Fibroblast of peridontal ligament (primary cell): ENCODE measurements at regions not wholly inside any gene's neighbourhood (a gene's known extent, or its start where the extent isn't known, plus 50 kb on each side); places are given as distances from the start of the nearest gene placed in this dataset.

Source experiments
- DNase-seq: peaks from one replicate; pipeline ENCODE4 v3.0.0-alpha.2; 2010; ENCODE audit errors: extremely low read depth

DNA sequence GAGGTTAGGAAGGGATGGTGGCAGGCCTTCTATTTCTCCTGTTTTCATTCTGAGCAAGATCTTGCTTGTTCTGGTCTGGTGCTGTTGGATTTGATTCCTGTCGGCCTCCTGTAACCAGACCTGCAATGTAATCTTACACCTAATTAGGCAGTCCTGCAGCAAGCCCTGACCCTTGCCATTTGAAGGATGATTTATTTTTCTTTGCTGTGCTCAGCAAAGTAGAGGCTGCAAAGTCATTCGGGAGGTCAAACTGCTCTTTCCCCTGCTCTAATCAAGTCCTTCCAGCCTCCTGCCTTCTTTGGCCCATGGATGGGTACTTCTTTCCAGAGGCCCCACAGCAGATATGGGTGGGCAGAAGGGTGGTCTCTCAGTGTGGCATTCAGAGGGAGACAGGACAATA, 417.7 kb upstream of the USP24 start:
- peak; percentile 45 for DNase-seq

DNA sequence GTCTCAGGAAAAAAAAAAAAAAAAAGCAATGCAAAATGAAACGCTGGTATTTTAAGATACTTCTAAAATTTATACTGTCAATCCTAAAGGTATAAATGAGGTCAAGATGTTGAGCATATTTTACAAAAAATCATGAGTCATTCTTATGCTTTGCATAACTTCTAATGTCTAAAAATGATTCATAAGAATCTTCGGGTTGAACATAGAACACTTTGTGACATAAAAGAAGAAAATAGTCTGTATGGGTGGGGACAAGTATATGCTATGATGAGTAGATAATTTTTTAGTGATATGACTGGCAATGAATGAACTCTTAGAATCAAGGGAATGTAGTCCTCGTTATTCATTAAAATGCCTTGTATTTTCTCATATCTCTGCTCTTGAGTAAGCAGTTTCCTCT, 416.9 kb upstream of the USP24 start:
- peak; percentile 84 for DNase-seq

DNA sequence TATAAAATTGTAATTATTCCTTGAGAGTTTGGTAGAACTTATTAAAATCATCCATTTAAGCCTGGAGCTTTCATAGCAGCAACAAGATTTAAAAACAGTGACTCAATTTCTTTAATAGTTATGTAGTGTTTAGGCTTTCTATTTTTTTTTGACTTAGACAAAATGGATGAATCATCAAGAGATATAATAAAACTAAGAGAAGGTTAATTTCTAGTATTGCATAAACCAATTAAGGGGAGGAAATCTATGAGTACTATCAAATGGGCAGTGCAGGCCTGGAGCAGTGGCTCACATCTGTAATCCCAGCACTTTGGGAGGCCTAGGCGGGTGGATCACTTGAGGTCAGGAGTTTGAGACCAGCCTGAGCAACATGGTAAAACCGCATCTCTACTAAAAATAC, 416.3 kb upstream of the USP24 start:
- peak; percentile 55 for DNase-seq

DNA sequence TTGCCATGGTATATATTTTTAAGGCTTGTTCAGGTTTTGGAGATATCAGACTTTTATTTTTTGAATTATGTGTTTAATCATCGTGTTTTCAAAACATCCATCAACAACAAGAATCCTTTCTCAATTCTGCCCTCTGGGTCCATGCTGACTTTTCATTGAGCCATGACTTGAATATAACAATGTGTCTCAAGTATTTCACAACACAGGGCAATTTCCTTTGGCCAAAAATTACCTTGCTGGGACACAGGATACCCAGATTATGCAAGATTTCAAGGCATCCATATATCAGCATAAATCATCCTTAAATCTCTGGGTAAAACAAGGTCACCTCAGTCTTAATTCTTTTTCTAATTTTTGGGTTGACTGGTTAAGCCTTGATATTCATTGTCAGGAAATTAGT, 411.2 kb upstream of the USP24 start:
- peak; percentile 29 for DNase-seq

DNA sequence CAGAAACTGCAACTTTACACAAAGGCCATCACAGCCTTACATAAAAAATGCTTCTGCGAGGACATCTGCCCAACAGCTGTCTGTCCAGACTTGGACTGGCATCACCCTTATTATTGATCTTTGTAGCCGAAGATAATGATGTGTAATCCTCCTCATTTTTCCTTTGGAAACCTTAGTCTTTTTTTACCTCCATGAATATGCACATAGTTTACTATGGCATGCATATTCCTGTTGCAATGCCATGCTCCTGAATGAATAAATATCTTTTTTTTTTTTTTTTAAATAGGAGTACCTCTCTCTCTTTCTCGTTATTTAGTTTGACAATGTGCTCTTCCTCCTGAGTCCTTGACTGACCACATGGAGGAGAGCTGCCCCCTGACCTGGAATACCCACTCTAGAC, 409.6 kb upstream of the USP24 start:
- DNase-seq = no peak

DNA sequence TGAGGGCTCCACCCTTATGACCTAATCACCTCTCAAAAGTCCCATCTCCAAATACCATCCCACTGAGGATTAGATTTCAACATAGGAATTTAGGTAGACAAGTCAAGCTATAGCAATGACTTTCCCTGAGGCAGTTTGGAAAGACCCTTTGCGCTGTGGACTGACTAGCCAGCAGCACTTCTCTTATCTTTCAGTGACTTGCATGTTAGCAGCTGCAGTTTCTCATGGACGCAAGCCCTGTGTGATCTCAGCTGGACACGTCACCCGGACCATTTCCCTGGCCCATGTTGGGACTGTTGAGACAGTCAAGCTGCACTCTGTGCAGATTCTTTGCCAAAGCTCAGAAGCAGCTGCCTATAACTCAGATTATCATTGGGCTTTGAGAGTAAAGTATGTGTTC, 408.1 kb upstream of the USP24 start:
- no peak for DNase-seq

DNA sequence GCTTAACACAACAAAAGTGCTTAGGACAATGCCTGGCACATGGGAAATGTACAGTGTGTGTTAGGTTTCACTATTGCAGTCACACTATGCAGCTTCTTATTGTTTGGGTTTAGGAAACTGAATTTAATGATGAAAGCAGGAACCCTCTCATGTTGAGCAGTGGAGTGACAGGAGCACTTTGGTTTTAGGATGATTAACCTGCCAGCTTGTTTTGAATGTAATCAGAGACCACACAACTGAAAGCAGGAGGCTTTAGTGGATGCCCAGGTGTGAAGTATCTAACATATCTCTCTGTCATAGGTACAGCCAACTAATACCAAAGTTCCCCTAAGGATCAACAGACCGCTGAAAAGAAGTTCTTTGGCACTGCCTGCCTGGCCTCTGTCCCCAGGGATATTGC, 406.9 kb upstream of the USP24 start:
- DNase-seq = no peak

DNA sequence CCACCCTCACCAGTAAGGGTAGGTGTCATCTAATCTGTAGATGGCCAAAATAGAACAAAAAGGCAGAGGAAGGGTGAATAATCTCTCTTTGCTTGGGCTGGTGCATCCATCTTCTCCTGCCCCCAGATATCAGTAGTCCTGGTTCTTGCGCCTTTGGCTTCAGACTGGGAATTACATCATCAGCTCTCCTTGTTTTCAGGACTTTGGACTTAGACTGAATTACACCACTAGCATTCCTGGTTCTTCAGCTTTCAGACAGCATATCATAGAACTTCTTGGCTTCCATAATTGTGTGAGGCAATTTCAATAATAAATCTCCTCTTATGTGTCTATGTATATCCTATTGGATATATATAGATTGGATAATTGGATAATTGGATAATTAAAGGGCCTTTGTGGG, 403.0 kb upstream of the USP24 start:
- DNase-seq = no peak

DNA sequence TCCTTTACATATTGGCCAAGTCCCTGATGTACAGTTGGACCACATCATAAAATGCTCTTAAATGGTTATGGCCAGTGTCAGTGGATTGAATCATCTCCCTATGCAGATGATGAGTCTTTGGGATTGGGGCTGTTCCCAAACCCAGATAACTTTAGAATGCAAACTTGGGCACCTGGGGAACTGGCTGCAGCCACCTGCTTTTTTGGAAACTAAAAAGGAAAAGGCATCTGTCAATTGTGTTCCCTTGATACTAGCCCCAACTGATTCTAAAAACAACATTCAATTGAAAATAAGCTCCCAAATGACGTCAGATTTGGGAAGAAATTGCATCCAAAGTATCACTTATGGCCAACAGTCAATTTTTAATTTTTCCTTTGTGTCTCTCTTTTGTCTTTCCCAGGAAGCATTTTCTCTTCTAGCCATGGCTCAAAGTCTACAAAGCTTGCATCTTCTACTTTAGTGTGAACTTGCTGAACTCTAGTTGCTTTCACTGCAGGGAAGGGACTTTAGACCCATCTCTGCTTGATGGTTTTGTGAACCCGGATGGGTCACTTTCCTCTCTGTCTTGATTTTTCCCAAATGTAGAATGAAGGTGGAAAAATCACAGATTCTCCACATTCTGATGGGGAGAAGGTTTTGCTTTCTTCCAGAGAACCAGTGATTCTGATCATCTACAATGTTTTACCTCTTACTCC, 402.3 kb upstream of the USP24 start:
- DNase-seq = no peak

DNA sequence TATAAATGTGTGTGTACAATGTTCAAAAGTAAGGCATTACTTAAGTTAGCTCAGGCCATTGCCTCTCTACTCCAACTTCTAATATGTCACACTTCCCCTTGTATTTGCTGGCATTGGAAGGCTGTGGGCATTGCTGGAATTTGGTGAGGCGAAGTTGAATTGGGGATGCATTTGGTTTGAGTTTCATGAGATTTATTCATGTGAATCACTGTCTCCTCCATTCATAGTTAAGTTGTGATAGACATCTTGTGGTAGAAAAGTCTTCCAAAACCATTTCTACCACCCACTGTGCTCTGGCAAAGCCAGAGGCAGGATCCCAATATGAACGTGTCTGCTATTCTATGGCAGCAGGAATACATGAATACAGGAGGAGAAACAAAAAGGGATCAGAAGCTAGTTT, 397.8 kb upstream of the USP24 start:
- DNase-seq = peak; percentile 88

DNA sequence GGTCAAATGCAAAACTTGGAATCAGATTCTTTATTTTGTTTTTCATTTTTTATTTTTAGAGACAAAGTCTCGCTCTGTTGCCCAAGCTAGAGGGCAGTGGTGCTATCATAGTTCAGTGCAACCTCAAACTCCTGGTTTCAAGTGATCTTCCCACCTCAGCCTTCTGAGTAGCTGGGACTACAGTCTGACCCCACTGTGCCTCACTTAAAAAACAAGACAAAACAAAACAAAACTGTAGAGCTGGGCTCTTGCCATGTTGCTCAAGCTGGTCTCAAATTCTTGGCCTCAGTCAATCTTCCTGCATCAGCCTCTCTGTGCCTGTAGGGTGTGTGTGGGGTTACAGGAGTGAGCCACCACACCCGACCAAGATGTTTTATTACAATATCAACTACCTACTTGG, 396.0 kb upstream of the USP24 start:
- peak; percentile 73 for DNase-seq

DNA sequence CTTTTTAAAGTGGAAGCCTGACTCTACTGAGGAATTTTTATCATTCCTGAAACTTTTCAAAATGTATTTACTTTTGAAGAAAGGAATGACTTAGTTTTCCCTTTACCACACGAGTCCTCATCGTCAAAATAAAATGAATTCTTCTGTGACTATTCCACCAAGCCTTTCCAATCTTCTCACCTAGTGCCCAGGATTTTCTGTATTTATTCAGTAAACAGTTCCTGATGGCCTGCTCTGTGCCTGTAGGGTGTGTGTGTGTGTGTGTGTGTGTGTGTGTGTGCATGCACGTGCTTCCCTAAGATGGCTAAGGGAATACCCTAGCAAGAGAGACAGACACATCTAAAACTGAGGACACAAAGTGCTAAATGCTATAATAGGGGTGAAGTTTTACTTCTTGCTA, 395.0 kb upstream of the USP24 start:
- DNase-seq = peak; percentile 37

DNA sequence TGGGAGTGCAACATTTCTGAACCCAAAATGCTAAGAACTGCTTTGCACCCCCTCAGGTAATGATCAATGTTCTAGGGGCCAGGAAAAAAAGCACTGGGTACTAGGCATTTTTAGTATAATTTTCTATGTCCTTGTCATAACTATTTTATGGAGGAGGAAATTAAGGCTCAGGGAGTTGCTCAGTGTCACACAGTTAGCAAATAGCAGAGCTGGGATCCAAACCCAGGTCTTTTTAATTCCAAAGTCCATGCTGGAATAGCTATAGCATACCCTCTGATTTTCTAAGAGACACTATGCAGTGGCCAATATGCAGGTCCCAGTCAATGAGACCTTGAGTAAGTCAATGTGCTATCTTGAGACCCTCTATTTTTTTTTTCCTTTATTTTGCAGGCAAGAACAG, 394.5 kb upstream of the USP24 start:
- no peak for DNase-seq

DNA sequence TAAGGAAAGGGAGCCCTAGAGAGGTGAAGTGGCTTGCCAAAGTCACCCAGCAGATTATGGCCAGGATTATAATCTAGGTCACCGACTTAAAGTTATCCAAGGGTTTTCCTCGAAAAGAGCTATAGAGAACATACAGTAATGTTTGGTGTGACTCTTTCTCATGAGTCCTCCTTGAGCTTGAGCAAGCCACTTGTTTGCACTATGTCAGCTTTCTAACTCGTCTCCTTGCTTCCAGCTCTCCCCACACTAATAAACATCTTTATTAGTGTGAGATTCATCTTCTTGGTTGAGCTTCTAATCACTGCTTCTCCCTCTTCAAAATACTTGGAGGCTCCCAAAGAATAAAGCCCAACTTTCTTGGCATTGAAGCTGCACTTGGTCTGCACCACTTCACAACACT, 390.0 kb upstream of the USP24 start:
- no peak for DNase-seq

DNA sequence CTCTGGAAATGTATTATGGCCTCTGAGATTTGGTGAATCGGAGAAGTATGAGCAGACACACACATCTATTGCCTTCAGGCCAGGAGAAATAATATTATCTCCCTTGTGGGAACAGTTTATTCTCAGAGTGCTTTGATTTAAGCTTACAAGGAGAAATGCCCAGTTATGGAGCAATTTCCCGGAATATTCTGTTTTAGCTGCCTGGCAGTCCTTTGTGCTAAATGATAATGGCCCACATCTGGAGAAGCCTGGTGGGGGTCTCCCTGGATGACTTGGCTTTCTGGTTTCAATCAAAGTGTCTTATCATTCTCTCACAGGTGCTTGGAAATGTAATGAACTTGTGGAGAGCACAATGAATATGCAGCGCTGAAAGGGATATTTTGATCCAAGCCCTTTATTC, 389.6 kb upstream of the USP24 start:
- no peak for DNase-seq

DNA sequence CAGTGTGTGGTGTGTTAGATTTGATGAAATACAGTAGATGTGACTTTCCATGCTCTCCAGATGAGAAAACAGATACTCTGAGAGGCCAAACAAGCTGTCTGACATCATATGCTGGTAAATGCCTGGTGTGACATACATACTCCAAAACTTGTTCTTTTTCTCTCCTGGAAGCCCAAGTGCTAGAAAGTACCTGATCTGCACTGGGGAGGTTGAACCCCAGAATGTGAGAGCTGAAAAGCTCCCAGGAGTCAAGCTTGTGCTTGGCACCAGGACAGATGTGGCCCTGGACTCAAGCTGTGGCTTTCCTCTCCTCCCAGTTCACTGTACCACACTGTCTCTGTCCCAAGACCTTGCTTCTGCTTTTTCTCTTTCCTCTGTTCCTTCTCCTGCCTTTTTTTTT, 389.0 kb upstream of the USP24 start:
- no peak for DNase-seq

DNA sequence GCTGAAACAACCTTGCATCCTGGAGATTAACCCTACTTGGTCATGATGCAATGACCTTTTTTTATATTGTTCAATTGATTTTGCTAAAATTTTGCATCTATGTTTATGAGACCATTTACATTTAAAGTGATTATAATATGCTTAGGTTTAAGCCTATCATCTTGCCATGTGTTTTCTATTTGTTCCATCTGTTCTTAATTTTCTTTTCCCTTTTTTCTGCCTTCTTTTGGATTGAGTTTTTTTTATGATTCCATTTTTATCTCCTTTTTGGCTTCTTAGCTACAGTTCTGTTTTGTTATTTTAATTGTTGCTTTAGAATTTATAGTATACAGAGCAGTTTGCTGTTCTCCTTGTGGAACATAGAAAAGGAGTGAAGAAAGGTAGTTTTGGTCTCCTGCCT, 385.1 kb upstream of the USP24 start:
- DNase-seq = peak; percentile 81

DNA sequence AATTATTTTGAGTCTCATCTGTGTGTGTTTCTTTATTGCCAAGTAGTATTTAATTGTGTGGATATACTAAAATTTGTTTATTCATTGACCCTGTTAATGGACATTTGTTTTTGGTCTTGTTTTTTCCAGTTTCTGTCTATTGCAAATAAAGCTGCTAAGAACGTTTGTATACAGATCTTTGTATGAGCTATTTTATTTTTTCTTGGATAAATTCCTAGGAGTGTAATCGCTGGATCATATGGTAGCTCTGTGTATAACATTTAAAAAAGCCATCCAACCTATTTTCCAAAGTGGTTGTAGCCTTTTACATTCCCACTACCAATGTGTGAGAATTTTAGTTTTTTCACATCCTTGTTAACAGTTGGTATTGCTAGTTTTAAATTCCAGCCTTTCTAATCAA, 382.7 kb upstream of the USP24 start:
- no peak for DNase-seq

DNA sequence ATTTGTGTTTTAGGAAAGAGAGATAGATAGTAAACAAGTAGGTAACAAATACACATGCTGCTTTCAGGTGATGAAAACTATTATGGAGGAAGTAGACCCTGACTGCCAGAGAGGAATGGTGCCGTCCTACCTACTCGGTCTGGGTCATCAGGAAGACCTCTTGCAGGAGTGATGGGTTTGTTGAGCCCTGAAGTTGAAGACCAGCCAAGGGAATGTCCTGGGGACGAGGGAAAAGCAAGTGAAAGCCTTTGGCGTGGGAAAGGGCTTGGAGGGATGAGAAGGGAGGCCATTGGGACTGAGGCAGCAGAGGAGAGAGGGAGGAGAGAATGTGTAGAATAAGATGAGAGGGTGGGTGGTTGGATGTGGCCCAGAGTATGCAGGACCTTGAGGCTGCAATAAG, 379.5 kb upstream of the USP24 start:
- no peak for DNase-seq

DNA sequence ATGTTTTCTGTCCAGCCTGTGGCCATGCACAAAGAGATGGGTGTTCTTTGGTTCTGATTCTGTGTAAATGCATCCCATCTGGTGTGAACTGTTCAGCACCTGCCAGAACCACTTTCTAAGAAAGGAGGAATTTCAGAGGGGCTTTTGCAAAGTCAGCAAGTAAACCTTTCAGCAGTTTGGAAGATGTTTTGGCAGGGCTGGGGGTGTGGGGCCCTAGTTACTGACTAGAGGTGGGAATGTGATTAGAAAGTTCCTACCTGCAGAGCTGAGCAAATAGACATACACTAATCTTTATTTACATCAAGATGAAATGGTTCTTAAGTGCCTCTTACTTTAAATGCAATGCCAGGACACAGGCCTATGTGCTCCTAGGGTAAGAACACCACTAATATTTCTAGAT, 378.1 kb upstream of the USP24 start:
- no peak for DNase-seq

DNA sequence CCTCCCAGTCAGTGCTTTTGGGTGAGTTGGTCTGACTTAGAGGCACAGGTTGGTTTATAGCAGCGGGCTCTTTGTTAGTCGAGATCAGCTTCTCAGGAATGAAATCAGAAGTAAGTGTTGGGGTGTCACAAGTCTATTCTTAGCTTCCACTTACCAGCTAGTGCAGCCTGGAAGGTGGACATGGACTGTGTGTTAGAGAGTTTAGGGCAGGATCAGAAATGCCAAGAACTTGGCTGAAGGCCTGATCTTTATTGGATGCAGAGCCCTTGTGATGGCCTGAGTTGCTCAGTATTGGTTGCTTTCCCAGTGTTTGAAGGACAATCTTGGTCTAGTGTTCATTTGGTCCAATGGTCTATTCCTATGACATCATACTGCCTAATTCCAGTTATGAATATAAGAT, 377.0 kb upstream of the USP24 start:
- DNase-seq = peak; percentile 52

DNA sequence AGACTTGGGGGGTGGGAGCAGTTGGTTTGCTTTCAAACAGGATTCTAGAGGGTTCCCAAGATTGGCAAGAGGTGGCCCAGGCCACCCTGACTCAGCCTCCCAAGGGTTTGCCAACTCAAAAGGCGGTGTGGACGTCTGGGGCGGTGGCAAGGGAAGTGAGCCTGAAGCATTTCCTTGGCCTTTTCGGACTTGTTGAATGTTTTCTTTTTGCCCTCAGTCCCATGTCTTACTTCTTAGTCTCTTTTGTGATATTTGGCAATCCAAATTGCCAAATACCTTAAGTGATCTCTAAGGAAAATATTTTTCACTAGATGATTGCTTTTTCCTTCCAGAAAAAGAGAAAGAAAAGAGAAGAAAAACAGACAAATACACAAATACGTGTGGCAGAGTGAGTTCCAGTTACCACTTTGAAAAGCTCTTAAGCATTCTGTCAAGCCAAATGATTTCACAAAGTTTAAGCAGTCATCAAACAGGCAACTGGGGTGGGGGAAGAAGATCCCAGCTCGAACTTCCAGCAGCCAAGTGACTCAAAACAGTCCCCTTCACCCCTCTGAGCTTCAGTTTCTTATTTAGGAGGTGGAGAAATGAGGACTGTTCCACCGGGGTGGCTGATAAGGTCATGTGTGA, 374.6 kb upstream of the USP24 start:
- DNase-seq = peak; percentile 84

DNA sequence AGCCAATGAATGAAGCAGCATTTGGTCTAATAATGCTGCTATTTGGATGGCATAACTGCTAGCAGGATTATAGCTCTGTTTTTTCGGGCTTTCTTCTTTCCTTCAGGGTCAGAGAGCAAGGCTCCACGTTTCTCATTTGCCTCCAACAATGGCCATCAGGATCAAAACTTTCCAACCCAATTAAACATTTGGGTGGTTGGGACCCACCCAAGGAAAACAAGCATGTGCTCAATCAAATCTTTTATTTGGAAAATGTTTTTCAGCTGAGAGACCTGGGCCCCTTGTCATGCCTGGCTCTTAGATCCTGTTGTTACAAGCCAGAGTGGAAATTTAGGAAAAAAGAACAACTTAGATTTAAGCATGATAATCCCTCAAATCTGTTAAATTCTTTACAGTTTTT, 373.1 kb upstream of the USP24 start:
- no peak for DNase-seq

DNA sequence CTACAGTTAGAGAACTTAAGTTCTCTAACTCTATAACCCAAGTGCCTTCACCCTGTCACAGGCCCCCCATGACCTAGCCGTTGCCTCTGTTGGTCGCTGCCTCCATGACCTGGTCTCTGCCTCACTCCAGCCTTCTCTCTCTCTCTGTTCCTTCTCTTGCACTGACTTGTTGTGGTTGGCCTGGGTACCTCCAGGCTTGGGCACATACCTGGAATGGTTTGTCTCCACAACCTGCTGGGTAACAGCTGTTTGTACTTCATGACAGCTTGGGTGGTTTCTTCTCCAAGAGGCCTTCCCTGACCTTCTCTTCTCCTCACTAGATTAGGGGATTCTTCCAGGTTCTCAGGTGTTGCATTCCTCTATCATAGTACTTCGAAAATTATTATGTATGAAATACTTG, 371.6 kb upstream of the USP24 start:
- DNase-seq = no peak
